ENCODE measurements at regions not wholly inside any gene's neighbourhood (a gene's known extent, or its start where the extent isn't known, plus 50 kb on each side); places are given as distances from the start of the nearest gene placed in this dataset.

- H3K4me3 ChIP-seq (ENCODE audit: low read depth, low read length), result no peak overlapping the region
- no peak for TF ChIP-seq CTCF (IDR thresholded peaks at IDR 0.05; ENCODE audit: low read depth, low read length)
These were observed 730.1 kb upstream of the NR2F2 start for GRCh38 chr15:95600367-95600766.

GRCh38 chr15:95600884-95601283 is 729.6 kb upstream of the NR2F2 start:
- H3K4me3 ChIP-seq (ENCODE audit: low read depth, low read length), result no peak overlapping the region
- TF ChIP-seq CTCF (IDR thresholded peaks at IDR 0.05; ENCODE audit: low read depth, low read length), result no peak

DNA sequence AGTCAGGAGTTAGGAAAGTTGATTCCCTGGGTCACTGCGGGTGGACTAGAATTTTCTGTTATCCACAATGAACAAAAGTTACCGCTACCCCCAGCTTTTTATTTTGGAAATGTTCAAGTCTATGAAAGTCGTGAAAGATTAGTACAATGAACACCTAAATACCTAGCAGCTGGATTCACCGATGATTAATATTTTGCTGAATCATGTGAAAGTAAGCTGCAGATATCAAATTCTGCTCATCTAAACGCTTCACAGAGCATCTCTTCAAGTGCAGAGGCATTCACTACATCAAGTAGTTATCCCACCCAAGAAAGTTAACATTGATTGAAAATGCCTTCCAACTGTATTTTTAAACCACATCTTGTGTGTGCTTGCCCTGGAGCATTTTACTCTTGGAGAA is 729.0 kb upstream of the NR2F2 start:
- TF ChIP-seq CTCF (IDR thresholded peaks at IDR 0.05; ENCODE audit: low read depth, low read length), result no peak
- no peak overlapping the region for H3K4me3 ChIP-seq (ENCODE audit: low read depth, low read length)

DNA sequence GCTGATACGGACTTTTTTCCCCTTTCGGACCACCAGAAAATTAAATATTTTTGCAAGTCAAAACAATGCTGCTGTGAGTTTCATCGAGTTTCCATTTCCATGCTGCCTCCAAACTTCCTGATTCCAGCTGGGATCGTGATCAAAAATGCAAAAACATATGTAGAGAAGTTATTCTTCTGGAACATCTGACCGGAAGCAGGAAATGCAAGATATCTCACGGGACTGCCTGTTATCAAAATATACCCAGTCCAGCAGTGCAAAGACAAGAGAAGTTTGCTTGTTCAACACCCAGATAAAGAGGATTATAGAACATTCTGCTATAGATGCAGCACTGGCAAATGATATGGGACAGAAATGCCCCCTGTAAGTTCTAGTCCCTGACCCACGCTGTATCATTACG is 726.7 kb upstream of the NR2F2 start:
- no peak overlapping the region for H3K4me3 ChIP-seq (ENCODE audit: low read depth, low read length)
- no peak for TF ChIP-seq CTCF (IDR thresholded peaks at IDR 0.05; ENCODE audit: low read depth, low read length)

GRCh38 chr15:95604634-95605036 is 725.9 kb upstream of the NR2F2 start:
- no peak overlapping the region for H3K4me3 ChIP-seq (ENCODE audit: low read depth, low read length)
- TF ChIP-seq CTCF (IDR thresholded peaks at IDR 0.05; ENCODE audit: low read depth, low read length), result no peak

GRCh38 chr15:95605098-95605497 is 725.4 kb upstream of the NR2F2 start:
- TF ChIP-seq CTCF (IDR thresholded peaks at IDR 0.05; ENCODE audit: low read depth, low read length), result no peak
- H3K4me3 ChIP-seq (ENCODE audit: low read depth, low read length), result no peak overlapping the region

DNA sequence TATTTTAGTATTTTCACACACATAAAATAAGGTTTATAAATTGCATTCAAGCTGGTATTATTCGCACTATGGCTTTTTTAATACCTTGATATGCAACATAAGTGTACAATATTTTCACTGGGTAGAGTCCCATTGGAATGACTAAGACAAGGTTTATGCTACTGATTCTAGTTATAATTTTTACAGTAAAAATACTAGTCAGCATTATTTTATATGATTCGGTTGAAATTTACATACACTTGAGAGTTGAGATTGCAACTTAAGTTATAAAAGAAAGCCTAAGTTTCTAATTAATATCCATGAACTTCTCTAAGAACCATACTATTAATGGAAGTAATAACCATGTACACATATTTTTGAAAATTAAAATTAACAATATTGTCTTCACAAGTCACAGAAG is 723.9 kb upstream of the NR2F2 start:
- H3K4me3 ChIP-seq (ENCODE audit: low read depth, low read length), result no peak overlapping the region
- TF ChIP-seq CTCF (IDR thresholded peaks at IDR 0.05; ENCODE audit: low read depth, low read length), result no peak
